Activated CD4-positive, alpha-beta memory T cell treated with anti-CD3 and anti-CD28 coated beads for 36 hours (primary cell): ENCODE measurements at regions not wholly inside any gene's neighbourhood (a gene's known extent, or its start where the extent isn't known, plus 50 kb on each side); places are given as distances from the start of the nearest gene placed in this dataset.

Experiments
- CTCF ChIA-PET: fragments of 350-600 bp; sonication (Branson Sonifier 250); formaldehyde crosslinking; loops from one replicate; lab custom pipeline; 2021; ENCODE audit warnings: antibody characterized with exemption, inconsistent platforms; lab: Charles Lee
- POLR2A ChIA-PET: fragments of 350-600 bp; sonication (Branson Sonifier 250); formaldehyde crosslinking; loops from one replicate; lab custom pipeline; 2021; ENCODE audit warnings: antibody characterized with exemption; lab: Charles Lee
- DNase-seq: peaks from one replicate; pipeline ENCODE4 v3.0.0-alpha.2; 2020
- H3K27ac Mint-ChIP-seq: one replicate; pipeline ENCODE4 v1.8.0; 2021; ENCODE audit warnings: mixed read lengths
- H3K27me3 Mint-ChIP-seq: one replicate; pipeline ENCODE4 v1.8.0; 2021; ENCODE audit warnings: mixed read lengths
- H3K36me3 Mint-ChIP-seq: one replicate; pipeline ENCODE4 v1.8.0; 2021; ENCODE audit warnings: mixed read lengths
- H3K4me1 Mint-ChIP-seq: one replicate; pipeline ENCODE4 v1.8.0; 2021; ENCODE audit warnings: low read depth, mixed read lengths
- H3K4me3 Mint-ChIP-seq: one replicate; pipeline ENCODE4 v1.8.0; 2021; ENCODE audit warnings: mild to moderate bottlenecking, mixed read lengths
- H3K9me3 Mint-ChIP-seq: one replicate; pipeline ENCODE4 v1.8.0; 2021; ENCODE audit warnings: mixed read lengths
- intact Hi-C: fragments of 100-400 bp; cut with micrococcal nuclease; formaldehyde crosslinking; loops from one replicate; pipeline ENCODE4 v1.15.1; 2023

DNA sequence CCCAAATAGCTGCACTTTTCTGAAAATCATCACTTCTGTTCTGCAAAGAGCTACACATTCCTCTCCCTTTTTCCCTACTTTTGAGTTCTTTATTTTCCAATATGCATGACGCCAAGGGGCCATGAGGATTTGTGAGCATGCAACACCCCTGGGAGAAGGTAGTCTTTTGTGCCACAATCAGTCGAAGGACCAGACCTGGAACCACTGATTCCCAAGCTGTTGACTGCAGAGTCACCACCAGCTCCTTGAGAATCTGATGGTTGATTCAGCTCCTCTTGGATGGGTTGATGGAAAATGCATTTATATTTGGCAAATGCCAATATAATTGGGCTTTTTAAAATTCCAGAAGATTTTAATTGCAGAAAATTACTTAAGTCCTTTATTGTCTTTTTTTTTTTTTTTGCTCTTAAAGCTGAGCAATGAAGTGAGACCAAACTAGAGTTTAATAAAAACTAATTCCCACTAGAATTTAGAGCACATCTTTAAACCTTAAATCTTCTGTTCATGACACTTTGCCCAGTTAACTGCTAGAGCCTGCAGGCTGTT is 554.1 kb downstream of the TNS3 start:
- Mint-ChIP-seq H3K27ac (no peak overlapping the region), H3K27me3 (no peaks in the 10 kb centered on the region), H3K4me3 (no peak overlapping the region), H3K4me1 (no peaks in the 10 kb centered on the region), H3K36me3 (no peaks in the 10 kb centered on the region), H3K9me3 (no peaks in the 10 kb centered on the region)
- intact Hi-C loops, result no loop called here
- ChIA-PET POLR2A (no interaction called here), CTCF (no interaction called here)
- no peak for DNase-seq

DNA sequence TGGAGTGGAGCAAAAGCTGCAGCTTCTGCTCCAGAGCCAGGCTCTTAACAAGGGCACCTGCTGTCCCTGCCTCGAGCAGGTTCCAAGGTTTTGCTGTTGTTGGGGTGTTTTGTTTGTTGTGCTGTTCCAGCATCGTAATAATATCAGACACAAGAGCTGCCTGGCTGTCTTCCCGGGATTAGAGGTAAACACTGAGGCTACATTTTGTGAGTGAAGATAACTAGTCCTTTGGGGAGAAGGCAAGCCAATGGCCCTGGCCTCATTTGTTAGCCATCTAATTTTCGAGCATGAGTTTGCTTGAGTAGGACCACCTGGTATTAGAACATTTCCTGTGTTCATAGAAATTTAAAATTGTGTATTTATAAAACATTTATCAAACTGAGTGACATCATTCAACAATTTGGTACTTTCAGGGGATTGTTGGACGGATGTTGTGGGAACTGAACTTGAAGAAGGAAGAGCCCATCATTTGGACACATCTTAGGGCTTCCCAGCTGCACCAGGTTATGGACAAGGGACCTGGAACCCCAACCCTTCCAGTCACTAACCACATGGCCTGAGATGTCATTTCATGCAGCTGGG is 555.0 kb downstream of the TNS3 start:
- no peak for DNase-seq
- H3K4me3 Mint-ChIP-seq, result no peak overlapping the region
- intact Hi-C loops, result no loop called here
- no peaks in the 10 kb centered on the region for H3K36me3 Mint-ChIP-seq
- no peaks in the 10 kb centered on the region for H3K4me1 Mint-ChIP-seq
- CTCF ChIA-PET, result no interaction called here
- no peak overlapping the region for H3K27ac Mint-ChIP-seq
- POLR2A ChIA-PET, result no interaction called here
- no peaks in the 10 kb centered on the region for H3K9me3 Mint-ChIP-seq
- H3K27me3 Mint-ChIP-seq, result no peaks in the 10 kb centered on the region

DNA sequence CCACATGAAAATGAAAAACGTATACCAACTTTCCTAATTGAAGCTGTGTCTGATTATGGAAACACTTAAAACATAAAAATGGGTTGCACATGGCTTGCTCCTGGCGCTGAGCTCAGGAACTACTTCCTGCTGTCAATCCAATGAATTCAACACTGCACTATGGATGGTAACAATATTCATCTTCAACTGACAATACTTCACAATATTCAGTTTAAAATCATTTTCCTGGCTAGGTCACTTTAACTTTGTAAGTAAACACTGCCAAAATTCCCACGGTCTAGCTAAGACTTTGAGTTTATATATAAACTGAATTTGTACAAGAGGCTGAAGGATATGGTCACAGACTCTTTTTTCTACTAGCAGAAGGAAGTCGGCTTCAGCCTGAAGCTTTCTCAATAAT is 556.9 kb downstream of the TNS3 start:
- Mint-ChIP-seq H3K27ac (no peak overlapping the region), H3K4me3 (no peak overlapping the region), H3K9me3 (no peaks in the 10 kb centered on the region), H3K4me1 (no peaks in the 10 kb centered on the region), H3K36me3 (no peaks in the 10 kb centered on the region), H3K27me3 (no peaks in the 10 kb centered on the region)
- DNase-seq, result no peak
- CTCF ChIA-PET, result no interaction called here
- POLR2A ChIA-PET, result no interaction called here
- intact Hi-C loops, result no loop called here

DNA sequence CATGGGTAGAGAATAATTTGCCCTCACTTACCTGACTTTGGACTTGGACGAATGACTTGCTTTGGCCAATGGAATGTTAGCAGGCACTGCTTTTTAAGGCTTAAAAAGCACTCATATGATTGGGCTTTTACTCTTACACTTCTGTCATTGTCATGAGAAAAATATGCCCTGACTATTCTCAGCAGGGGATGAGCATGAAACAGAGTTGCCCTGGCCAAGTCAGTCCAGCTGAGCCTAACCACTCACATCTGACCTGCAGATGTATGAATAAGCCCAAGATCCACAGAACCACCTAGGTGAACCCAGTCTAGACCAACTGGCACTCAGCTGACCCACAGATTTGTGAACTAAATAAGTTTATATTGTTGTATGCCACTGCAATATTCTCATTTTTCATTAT is 573.5 kb downstream of the TNS3 start:
- H3K4me3 Mint-ChIP-seq, result no peak overlapping the region
- no peak for DNase-seq
- H3K36me3 Mint-ChIP-seq, result no peaks in the 10 kb centered on the region
- H3K9me3 Mint-ChIP-seq, result no peaks in the 10 kb centered on the region
- POLR2A ChIA-PET, result no interaction called here
- H3K27me3 Mint-ChIP-seq, result no peaks in the 10 kb centered on the region
- intact Hi-C loops, result no loop called here
- CTCF ChIA-PET, result no interaction called here
- no peaks in the 10 kb centered on the region for H3K4me1 Mint-ChIP-seq
- no peak overlapping the region for H3K27ac Mint-ChIP-seq

DNA sequence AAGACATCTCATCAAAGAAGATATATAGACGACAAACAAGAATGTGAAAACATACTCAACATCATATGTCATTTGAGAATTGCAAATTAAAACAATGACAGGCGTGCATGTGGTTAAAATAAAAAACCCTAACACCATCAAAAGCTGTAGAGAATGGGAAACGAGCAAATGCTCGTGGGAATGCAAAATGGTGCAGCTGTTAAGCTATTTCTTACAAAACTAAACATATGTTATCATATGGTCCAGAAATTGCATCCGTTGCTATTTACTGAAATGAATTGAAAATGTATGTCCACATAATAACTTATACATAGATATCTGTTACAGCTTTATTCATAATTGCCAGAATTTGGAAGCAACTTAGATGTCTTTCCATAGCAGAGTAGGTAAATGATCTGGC is 574.4 kb downstream of the TNS3 start:
- H3K4me3 Mint-ChIP-seq, result no peak overlapping the region
- POLR2A ChIA-PET, result no interaction called here
- H3K27me3 Mint-ChIP-seq, result no peaks in the 10 kb centered on the region
- no peak for DNase-seq
- no peaks in the 10 kb centered on the region for H3K36me3 Mint-ChIP-seq
- no peaks in the 10 kb centered on the region for H3K9me3 Mint-ChIP-seq
- no peak overlapping the region for H3K27ac Mint-ChIP-seq
- intact Hi-C loops, result no loop called here
- CTCF ChIA-PET, result no interaction called here
- H3K4me1 Mint-ChIP-seq, result no peaks in the 10 kb centered on the region

DNA sequence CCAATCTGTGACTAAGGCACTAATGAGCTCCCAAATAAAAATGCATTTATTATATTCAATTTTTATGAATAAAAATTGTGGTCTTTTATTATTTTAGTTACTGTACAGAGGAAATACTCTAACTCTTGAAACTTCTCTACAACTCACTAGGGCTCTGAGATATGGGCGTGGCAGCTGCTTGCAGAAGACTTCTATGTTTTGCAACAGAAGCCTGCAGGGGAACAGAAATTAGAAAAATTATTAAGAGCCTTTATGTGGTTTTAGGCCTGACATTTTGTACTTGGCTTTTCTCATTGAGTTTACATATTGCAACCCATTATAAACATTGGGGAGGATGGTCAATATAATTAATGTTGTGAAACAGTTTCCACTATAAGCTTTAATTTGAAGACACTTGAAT is 581.4 kb downstream of the TNS3 start:
- Mint-ChIP-seq H3K27ac (no peak overlapping the region), H3K9me3 (no peaks in the 10 kb centered on the region), H3K4me3 (no peak overlapping the region), H3K36me3 (no peaks in the 10 kb centered on the region), H3K4me1 (no peaks in the 10 kb centered on the region), H3K27me3 (no peaks in the 10 kb centered on the region)
- ChIA-PET CTCF (no interaction called here), POLR2A (no interaction called here)
- intact Hi-C loops, result no loop called here
- no peak for DNase-seq

DNA sequence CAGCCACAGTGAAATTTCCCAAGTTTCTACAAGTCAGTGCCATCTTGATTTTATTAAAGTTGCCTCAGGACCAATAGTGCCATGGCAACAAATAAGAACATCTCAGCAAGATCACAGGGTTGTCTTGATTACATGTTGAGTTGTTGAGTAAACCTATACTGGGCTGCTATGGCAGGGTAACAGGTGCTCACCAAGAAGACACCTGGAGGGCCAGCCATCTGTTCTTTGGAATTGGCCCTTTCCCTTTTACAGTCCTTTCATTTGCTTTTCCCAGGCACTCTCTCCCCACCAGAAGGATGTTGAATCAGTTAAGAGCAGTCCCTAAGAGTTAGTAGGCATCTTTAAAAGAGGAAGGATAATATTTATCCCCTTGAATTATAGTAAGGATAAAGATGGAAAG is 582.0 kb downstream of the TNS3 start:
- Mint-ChIP-seq H3K27me3 (no peaks in the 10 kb centered on the region), H3K27ac (no peak overlapping the region), H3K36me3 (no peaks in the 10 kb centered on the region), H3K9me3 (no peaks in the 10 kb centered on the region), H3K4me1 (no peaks in the 10 kb centered on the region), H3K4me3 (no peak overlapping the region)
- intact Hi-C loops, result no loop called here
- POLR2A ChIA-PET, result no interaction called here
- no peak for DNase-seq
- CTCF ChIA-PET, result no interaction called here

DNA sequence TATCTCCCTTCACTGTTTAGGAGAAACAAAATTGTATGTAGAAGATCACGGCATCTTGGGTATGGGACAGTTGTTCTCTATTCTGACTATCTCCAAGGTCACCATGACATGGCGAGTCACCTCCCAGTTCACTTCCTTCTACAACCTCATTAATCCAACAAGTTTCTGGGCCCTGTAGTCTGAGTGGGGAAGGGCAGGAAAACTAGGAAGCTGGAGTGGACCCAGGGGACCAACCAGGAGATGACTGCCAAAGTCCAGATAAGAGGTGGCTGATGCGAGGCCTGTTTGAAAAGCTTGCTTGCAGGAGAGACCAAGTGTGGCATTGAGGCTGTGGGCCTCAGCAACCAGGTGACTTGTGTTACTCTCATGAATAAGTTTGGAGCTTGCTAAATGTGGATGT is 584.9 kb downstream of the TNS3 start:
- H3K27ac Mint-ChIP-seq, result no peak overlapping the region
- ChIA-PET CTCF (no interaction called here), POLR2A (no interaction called here)
- no peaks in the 10 kb centered on the region for H3K36me3 Mint-ChIP-seq
- no peak for DNase-seq
- no peaks in the 10 kb centered on the region for H3K4me1 Mint-ChIP-seq
- no peak overlapping the region for H3K4me3 Mint-ChIP-seq
- intact Hi-C loops, result no loop called here
- no peaks in the 10 kb centered on the region for H3K27me3 Mint-ChIP-seq
- no peaks in the 10 kb centered on the region for H3K9me3 Mint-ChIP-seq

DNA sequence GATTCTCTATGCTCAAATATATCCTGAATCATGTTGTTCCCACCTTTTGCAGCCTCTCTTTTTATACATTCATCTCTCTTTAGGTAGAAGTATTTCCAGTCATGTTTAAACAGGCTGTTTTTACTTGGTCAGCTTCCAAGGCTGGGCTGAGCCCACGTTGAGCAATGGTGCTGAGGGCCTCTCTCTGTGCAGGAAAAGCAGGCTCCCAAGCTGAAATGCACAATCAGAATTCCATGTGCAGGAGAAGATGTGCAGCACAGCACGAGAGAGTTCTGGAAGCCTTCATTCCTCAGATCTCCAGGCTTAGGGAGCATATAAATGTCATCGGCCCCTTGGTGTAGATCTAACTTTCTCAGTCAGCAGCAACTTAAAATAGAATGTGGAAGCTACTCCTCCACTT is 588.5 kb downstream of the TNS3 start:
- ChIA-PET CTCF (no interaction called here), POLR2A (no interaction called here)
- Mint-ChIP-seq H3K4me1 (no peaks in the 10 kb centered on the region), H3K9me3 (no peaks in the 10 kb centered on the region), H3K27me3 (no peaks in the 10 kb centered on the region), H3K4me3 (no peak overlapping the region), H3K36me3 (no peaks in the 10 kb centered on the region), H3K27ac (no peak overlapping the region)
- intact Hi-C loops, result no loop called here
- no peak for DNase-seq

DNA sequence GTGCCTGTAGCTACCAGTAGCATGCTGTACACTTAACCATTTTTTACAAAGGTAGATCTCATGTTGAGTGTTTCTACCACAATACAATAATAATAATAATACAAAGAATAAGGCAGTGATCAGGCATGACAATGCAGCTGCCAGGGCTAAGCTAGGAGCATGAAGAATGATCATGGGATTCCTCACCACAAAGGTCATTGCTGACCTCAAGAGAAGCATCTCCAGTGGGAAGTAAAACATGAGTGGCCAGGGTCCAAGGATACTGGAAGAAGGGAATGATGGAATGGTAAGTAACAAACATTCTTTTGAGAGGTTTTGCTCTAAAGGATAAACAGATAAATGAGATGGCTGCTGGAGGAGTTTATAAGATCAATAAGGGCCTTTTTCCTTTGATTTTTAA is 591.1 kb downstream of the TNS3 start:
- Mint-ChIP-seq H3K4me3 (no peak overlapping the region), H3K9me3 (no peaks in the 10 kb centered on the region), H3K36me3 (no peaks in the 10 kb centered on the region), H3K27me3 (no peaks in the 10 kb centered on the region), H3K27ac (no peak overlapping the region), H3K4me1 (no peaks in the 10 kb centered on the region)
- intact Hi-C loops, result no loop called here
- POLR2A ChIA-PET, result no interaction called here
- CTCF ChIA-PET, result no interaction called here
- DNase-seq, result no peak

DNA sequence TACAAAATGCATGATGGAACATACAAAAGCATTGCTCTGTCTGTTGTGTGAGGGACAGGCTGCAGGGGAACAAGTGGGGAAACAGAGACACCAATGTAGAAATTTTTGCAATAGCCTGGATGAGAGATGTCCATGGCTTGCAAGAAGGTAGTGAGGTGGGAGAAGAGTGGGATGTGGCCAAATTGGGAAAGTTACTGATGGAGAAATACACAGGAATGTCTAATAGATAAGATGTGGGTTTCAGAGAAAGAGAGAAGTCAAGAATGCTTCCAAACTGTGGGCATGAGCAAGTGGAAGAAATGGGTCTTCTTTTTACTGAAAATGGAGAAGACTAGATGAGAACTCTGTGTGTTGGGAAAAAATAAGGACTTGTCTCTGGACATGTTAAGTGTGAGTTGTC is 592.7 kb downstream of the TNS3 start:
- no peak for DNase-seq
- no peaks in the 10 kb centered on the region for H3K36me3 Mint-ChIP-seq
- H3K27ac Mint-ChIP-seq, result no peak overlapping the region
- ChIA-PET POLR2A (no interaction called here), CTCF (no interaction called here)
- no peaks in the 10 kb centered on the region for H3K4me1 Mint-ChIP-seq
- intact Hi-C loops, result no loop called here
- peaks cover 2% of the 10 kb centered on the region for H3K9me3 Mint-ChIP-seq
- no peaks in the 10 kb centered on the region for H3K27me3 Mint-ChIP-seq
- H3K4me3 Mint-ChIP-seq, result no peak overlapping the region

DNA sequence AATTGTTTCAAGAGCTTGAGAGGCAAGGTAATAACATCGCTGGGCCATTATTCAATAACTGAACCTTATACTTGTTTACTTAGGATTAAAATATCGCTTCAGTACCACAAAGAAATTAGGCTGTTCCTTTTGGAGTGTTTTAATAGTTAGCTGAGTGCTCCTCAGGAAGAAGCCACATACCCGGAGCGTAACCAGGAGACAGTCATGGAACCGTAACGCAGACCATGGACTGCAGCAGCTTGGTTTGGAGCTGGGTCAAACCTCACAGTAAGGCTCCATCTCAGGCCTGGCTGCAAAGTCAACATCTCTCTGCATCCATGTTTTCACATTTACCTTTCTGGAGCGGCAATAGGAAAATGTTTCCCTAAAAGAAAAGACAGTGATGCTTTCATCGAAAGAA is 599.0 kb downstream of the TNS3 start:
- H3K4me3 Mint-ChIP-seq, result no peak overlapping the region
- no peaks in the 10 kb centered on the region for H3K27me3 Mint-ChIP-seq
- H3K4me1 Mint-ChIP-seq, result no peaks in the 10 kb centered on the region
- H3K36me3 Mint-ChIP-seq, result no peaks in the 10 kb centered on the region
- POLR2A ChIA-PET, result no interaction called here
- no peak for DNase-seq
- H3K9me3 Mint-ChIP-seq, result peaks cover 2% of the 10 kb centered on the region
- CTCF ChIA-PET, result no interaction called here
- no peak overlapping the region for H3K27ac Mint-ChIP-seq
- intact Hi-C loops, result no loop called here

DNA sequence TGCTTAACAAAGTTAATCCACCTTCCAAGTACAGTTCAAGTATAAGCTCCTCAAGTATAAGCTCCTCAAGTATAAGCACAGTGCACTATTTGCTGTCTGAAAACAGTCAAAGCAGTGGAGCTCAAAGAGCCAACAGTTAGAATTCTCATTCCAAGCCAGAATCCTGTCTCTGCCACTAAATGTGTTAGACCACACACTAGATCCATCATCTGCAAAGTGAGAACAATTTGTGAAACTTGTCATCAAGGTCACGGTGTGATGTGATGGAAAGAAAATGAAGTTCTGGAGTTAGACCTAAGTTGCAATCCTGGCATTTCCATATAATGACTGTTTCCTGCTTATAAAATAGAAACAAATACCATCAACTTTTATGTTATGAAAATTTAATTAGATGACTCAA is 602.5 kb downstream of the TNS3 start:
- no peaks in the 10 kb centered on the region for H3K27me3 Mint-ChIP-seq
- intact Hi-C loops, result no loop called here
- DNase-seq, result no peak
- H3K4me1 Mint-ChIP-seq, result no peaks in the 10 kb centered on the region
- POLR2A ChIA-PET, result no interaction called here
- CTCF ChIA-PET, result no interaction called here
- H3K27ac Mint-ChIP-seq, result no peak overlapping the region
- H3K9me3 Mint-ChIP-seq, result peaks cover 2% of the 10 kb centered on the region
- no peak overlapping the region for H3K4me3 Mint-ChIP-seq
- H3K36me3 Mint-ChIP-seq, result no peaks in the 10 kb centered on the region
